H1 (cell line): ENCODE measurements at regions not wholly inside any gene's neighbourhood (a gene's known extent, or its start where the extent isn't known, plus 50 kb on each side); places are given as distances from the start of the nearest gene placed in this dataset.

ENCODE experiments used
- BACH1 ChIP-seq: IDR thresholded peaks from 2 replicates; pipeline ENCODE4 v1.6.1; 2012; ENCODE audit warnings: low read length, improper control_type of control experiment
- CHD2 ChIP-seq: IDR thresholded peaks from 2 replicates; pipeline ENCODE4 v1.6.1; 2012; ENCODE audit warnings: low read length, improper control_type of control experiment
- CHD7 ChIP-seq: fragments of 300-600 bp; sonication (generic); IDR thresholded peaks from 2 replicates; pipeline ENCODE4 v1.7.1; 2012; ENCODE audit warnings: low read length, moderate library complexity, mild to moderate bottlenecking, inconsistent platforms; ENCODE audit not compliant: insufficient replicate concordance
- E2F6 ChIP-seq: IDR thresholded peaks from 2 replicates; pipeline ENCODE4 v1.6.1; 2012; ENCODE audit warnings: inconsistent platforms
- JUN ChIP-seq: IDR thresholded peaks from 2 replicates; pipeline ENCODE4 v1.6.1; 2011; ENCODE audit warnings: low read depth, mild to moderate bottlenecking, improper control_type of control experiment, low read length
- MAX ChIP-seq: IDR thresholded peaks from 2 replicates; pipeline ENCODE4 v1.6.1; 2012; ENCODE audit warnings: inconsistent platforms
- NANOG ChIP-seq: IDR thresholded peaks from 2 replicates; pipeline ENCODE4 v1.6.1; 2011; ENCODE audit warnings: low read length, low read depth, mild to moderate bottlenecking, inconsistent platforms; ENCODE audit not compliant: insufficient read depth, poor library complexity, severe bottlenecking
- SP2 ChIP-seq: IDR thresholded peaks from 2 replicates; pipeline ENCODE4 v1.6.1; 2012; ENCODE audit warnings: mild to moderate bottlenecking, low read length, inconsistent platforms
- USF2 ChIP-seq: IDR thresholded peaks from 2 replicates; pipeline ENCODE4 v1.6.1; 2011; ENCODE audit warnings: low read length, improper control_type of control experiment

- TF ChIP-seq CHD7: no peak
- no peak for TF ChIP-seq BACH1
- TF ChIP-seq NANOG: no peak
- TF ChIP-seq MAX: no peak
- TF ChIP-seq JUN: no peak
- no peak for TF ChIP-seq E2F6
- TF ChIP-seq USF2: no peak
- TF ChIP-seq CHD2: no peak
- TF ChIP-seq SP2: no peak
These were observed 221.0 kb downstream of the ANKRD50 start (continued) for GRCh38 chr4:124491361-124492145.
